HG03159 (cell line): ENCODE measurements at regions not wholly inside any gene's neighbourhood (a gene's known extent, or its start where the extent isn't known, plus 50 kb on each side); places are given as distances from the start of the nearest gene placed in this dataset.

Experiments used
- ATAC-seq: cut with Tn5 transposase; IDR thresholded peaks from one replicate; pipeline ENCODE4 v1.9.1; 2021; ENCODE audit warnings: mild to moderate bottlenecking, moderate library complexity; ENCODE audit not compliant: unreplicated experiment

DNA sequence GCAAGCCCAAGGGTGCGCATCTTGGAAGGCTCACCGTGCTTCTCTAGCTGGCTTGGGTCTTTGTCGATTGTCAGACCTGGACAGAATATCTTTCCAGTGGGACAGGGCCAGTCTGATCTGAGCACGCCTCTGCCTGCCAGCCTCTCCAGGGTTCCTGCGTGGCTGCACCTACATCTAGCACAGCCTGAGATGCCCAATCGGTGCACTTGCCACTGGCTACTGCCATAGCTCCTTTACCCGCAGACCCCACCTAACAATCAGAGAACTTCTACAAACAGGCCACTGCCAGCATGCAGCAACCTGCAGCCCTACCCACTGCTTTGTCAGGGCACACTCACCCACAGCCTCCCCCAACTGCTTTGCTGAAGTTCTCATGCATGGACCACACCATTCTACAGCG lies 56.7 kb upstream of the PHACTR3 start:
- no peak for ATAC-seq
